WI38 (cell line): ENCODE measurements at regions not wholly inside any gene's neighbourhood (a gene's known extent, or its start where the extent isn't known, plus 50 kb on each side); places are given as distances from the start of the nearest gene placed in this dataset.

Experiments used
- H3K4me3 ChIP-seq: 2 replicates; pipeline ENCODE4 v1.5.1; 2011; ENCODE audit warnings: low read depth, mild to moderate bottlenecking, control low read depth, low read length
- CTCF ChIP-seq: IDR thresholded peaks from 2 replicates; pipeline ENCODE4 v1.5.1; 2012; ENCODE audit warnings: low read depth, mild to moderate bottlenecking, control low read depth, low read length

GRCh38 chr11:81030186-81030585 lies 1589.4 kb upstream of the TENM4 start:
- no peak for TF ChIP-seq CTCF
- H3K4me3 ChIP-seq = no peak overlapping the region

GRCh38 chr11:81026032-81026431 lies 1585.2 kb upstream of the TENM4 start:
- TF ChIP-seq CTCF = no peak

DNA sequence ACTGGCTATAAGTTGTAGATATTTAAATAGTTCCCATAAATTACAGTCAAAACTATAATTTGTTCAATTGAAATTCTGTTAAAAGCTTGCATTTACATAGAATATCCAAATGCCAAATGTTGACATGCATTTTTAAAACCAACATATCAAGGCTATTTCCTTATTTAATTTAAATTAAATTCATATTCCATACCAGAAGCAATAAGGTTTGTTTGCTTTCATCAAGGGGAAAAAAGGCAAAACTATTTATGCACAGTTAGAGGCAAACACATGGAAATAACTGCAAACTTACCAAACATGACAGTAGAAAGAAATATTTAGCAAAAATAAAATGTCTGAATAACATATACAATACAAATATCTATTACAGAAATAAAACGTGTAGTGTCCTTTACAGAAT lies 1581.2 kb upstream of the TENM4 start:
- no peak for TF ChIP-seq CTCF
- no peak overlapping the region for H3K4me3 ChIP-seq

More at GRCh38 chr11:81026032-81026431, 1585.2 kb upstream of the TENM4 start:
- H3K4me3 ChIP-seq = no peak overlapping the region

- TF ChIP-seq CTCF = no peak
Measured at GRCh38 chr11:81010631-81011030, 1569.8 kb upstream of the TENM4 start.

DNA sequence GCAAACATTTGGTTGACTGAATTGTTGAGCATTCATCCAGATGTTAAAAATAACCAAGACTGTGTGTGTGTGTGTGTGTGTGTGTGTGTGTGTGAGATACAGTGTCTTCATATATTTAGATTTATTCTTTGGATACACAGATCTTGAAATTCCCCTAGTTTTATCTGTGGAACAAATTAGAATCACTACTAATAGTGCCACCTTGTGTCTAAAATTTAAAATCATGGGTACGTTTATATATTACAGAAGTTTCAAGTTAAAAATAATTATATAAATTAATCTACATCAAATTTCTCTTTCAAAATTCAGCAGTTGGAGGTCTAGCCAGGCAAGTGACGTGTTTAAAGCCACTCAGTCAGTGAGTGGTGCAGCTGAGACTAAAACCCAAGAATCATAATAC lies 1566.2 kb upstream of the TENM4 start:
- no peak overlapping the region for H3K4me3 ChIP-seq
- TF ChIP-seq CTCF = no peak

More at GRCh38 chr11:81010631-81011030, 1569.8 kb upstream of the TENM4 start:
- H3K4me3 ChIP-seq = no peak overlapping the region

GRCh38 chr11:81005595-81005994 lies 1564.8 kb upstream of the TENM4 start:
- no peak for TF ChIP-seq CTCF

DNA sequence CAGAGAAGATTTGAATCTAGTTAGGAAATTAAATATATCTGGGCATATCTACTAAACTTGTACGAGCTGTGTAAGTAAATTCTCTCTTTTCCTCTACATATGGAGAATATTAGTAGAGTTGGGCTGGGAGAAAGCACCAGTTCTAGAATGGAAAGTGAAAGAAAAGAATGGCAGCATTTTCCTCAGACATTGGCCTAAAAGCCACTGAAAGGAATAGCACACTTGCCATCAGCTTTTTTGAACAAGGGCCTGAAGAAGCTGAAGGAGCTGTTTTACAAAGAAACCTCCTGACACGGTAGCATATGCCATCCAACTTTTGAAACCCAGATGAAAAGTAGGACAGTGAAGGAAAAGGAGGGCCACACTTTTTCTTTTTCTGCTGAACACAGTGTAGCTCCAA lies 1563.7 kb upstream of the TENM4 start:
- H3K4me3 ChIP-seq = no peak overlapping the region
- no peak for TF ChIP-seq CTCF

More at GRCh38 chr11:81005595-81005994, 1564.8 kb upstream of the TENM4 start:
- no peak overlapping the region for H3K4me3 ChIP-seq
